CD4-positive, alpha-beta T cell treated with Interleukin-2 at 100 ng/mL for 4 hours (primary cell): ENCODE measurements at regions not wholly inside any gene's neighbourhood (a gene's known extent, or its start where the extent isn't known, plus 50 kb on each side); places are given as distances from the start of the nearest gene placed in this dataset.
"Not testable (repeated sequence)": the region's sequence is repeated elsewhere in the genome, so short reads cannot be mapped to it uniquely, and the experiment has no call there.

Experiments used
- DNase-seq: peaks from one replicate; pipeline ENCODE4 v3.0.0-alpha.2; 2020; ENCODE audit warnings: low spot score

DNA sequence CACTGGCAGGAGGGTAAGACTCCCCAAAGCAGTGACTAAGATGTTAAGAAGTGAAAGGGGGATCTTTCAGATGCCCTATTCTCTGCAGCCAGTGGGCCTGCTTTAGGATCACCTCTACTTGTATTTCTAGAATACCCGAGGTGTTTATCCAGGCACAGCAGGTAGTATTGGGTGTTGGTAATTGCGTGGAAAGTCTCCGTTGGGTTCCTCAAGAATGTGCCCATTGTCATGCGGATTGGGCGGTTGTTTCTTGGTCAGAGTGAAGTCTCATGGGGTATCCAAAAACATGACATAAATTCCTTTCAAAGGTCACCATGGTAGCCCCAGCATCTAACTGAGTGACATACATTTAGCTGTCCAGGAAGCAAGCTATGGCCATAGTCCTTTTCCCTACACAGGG lies 308.8 kb downstream of the RPIA start:
- DNase-seq, result no peak

DNA sequence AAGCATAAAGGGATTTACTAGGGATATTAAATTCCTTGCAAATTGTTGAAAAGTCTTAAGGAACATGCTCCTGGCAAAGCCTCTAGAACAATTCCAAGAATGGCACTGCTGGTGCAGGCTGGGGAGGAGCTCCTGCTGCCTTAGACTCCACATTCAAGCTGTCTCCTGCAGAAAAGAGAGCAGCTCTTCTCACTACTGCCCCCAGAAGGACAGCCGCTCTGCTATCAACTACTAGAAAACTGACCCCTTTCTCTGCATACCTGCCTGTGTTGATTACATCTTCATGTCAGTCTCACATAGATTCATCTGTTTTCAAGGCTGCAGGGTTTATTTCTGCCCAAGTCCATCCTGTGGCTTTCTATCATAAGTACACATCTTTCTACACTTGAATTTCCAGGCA lies 312.8 kb downstream of the RPIA start:
- DNase-seq, result not testable (repeated sequence)

DNA sequence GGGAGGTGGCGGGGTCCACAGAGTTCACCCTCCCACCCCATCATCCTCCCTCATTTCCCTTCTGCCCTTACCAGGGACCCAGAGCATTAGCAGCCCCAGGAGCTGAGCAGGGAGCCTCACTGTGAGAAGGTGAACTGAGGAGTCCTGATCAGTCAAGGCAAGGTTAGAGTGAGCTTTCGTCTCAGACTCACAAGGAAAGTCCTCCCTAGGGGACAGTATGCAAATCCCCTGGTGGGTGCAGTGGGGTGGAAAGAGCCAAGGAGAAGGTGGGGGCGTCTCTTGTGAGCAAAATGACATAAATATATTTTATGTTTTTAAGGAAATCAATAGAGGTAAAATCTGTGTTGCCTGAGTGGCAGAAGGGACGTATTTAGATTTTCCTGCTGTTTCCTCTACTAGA lies 329.1 kb downstream of the RPIA start:
- DNase-seq, result not testable (repeated sequence)

DNA sequence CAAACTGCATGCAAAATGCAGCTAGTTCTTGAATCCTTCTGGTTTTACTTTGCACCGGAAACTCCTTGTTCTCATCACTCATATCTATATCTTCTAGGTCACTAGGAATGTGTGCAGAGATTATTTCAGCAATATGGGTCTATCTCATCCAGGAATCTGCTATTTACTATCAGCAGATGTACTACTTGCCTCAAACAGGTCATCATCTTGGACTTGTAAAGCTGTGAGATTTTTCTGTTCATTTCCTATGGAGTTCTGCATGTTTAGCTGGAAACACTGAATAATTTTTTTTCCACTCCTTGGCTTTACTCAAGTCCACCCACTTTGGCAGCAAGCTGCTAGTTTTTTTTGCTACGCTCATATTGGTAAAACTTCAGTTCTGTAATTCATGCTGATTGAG lies 334.8 kb downstream of the RPIA start:
- not testable (repeated sequence) for DNase-seq

DNA sequence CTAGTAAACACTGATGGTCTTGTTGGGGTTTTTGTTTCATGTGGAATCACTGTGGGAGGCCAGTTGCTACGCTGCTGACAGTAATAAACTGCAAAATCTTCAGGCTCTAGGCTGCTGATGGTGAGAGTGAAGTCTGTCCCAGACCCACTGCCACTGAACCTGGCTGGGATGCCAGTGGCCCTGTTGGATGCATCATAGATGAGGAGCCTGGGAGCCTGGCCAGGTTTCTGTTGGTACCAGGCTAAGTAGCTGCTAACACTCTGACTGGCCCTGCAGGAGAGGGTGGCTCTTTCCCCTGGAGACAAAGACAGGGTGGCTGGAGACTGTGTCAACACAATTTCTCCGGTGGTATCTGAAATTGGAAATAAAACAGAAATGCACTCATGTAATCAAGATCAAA lies 335.6 kb downstream of the RPIA start:
- DNase-seq, result not testable (repeated sequence)

DNA sequence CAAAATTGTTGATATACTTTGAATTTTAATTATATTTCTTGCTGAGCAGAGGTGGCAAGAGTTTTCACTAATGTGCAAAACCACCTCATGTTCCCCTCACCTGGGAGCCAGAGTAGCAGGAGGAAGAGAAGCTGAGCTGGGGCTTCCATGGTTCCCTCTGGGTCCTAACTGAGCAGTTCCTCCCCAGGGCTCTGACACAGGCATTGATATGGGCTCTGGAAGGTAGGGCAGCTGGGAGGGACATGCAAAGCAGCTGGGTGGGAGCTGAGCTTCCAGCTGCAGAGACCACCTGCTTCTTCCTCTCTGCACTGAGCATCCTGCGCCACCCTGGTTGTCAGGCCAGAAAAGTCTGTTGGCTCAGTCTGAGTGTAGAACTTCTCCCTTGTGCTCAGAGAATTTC lies 336.1 kb downstream of the RPIA start:
- DNase-seq, result not testable (repeated sequence)

DNA sequence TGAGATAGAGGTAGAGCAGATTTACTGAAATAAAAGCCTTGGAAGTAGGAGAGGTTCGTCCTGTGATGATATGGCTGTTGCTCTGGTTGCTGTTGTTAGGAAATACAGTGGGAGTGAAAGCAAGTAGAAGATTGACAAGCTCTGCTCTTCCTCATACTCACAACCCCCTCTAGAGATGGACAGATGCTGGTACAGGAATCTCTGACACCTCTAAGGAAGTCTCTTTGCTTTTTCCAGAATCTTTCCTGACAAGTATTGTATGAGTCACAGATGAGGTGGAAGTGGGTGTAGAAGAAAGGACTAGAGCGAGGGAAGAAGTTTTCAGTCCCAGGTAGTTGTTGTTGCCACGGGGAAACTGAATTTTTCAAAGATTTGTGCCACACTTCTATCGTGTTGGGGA lies 337.8 kb downstream of the RPIA start:
- not testable (repeated sequence) for DNase-seq

DNA sequence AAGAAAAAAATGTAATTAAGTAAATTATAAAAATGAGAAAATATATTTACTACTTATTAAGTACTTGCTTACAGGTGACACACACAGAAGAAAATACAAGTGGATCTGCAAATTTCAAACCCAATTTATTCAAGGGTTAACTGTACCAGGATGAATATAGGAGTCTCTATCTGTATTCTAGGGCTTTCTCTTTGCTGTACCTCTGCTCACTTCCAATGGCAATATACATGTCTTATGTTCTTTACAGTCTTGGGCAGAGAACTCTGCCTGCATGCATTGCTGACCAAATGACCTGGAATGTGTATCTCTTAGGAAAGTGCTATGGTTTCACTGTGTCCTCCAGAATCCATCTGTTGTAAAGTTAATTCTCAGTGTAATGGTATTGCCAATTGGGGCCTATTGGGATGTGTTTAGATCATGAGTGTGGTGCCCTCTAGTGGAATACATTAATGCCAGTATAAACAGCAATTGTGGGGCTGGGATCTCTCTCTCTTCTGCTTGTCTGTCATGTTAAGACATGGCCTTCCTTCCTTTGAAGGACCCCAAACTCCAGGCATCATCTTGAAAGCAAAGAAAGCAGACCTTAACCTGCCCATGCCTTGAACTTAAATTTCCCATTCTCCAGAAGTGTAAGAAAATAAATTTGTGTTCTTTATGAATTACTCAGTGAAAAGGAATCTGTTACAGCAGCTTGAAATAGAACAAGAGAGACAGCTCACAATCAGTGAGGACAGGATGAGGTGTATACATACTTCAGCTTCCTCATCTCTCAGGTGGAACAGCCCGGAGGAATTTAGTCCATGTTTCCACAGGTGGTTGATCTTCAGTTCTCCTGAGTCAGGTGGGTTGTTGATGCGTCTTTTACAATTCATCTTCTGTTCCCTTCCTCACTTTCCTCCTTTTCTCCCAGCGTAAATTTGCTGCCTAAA lies 356.9 kb downstream of the RPIA start:
- DNase-seq, result peak; percentile 22

DNA sequence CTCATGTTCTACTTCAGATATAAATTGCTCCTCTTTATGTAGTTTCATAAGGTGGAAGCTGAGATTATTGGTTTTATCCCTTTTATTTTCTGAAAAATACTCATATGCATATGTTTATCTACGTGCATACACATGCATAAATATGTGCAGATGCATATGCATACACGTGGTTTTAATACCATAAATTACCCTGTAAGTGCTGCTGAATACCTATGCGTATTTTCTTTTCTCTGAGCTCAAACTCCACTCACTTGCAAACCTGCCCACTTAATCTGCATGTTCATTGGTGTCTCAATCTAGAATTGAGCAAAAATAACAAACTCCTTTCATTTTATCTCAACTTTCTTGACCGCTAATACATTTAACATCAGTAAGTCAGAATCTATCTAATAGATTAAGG lies 367.1 kb downstream of the RPIA start:
- DNase-seq, result not testable (repeated sequence)

DNA sequence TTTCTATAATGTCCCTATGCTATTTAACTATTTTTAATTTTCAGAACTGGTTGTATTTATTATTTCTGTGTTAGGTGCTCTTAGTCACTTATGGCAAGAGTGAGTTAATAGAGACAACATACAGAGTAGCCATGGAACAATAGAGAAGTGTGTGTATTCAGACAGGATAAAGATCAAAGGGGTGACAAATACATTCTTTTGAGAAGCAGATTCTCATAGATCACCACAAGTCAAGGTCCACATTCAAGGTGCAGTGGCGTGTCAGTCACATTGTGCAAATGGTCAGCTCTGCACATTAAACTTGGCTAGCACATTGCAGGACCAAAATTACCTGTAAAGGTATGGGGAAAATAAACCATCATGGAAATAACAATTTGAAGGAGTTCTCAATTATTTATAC lies 369.7 kb downstream of the RPIA start:
- DNase-seq, result not testable (repeated sequence)

DNA sequence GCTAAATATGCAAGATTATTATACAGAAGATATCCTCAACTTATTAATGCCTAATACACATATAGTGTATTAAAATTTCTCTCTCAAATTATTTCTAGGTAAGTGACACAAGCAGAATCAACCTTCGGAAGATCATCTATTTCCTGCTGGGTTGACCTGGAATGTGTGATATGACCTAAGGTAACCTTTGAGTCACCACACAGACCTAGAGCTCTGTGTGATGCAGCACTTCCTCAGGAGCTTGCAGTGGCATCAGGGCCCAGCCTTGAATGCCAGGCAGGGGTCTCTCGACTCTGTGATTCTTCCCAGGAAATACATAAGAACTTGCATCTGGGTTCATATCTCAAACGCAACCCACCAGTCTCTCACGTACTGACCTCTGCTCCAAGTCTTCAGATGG lies 385.3 kb downstream of the RPIA start:
- not testable (repeated sequence) for DNase-seq

DNA sequence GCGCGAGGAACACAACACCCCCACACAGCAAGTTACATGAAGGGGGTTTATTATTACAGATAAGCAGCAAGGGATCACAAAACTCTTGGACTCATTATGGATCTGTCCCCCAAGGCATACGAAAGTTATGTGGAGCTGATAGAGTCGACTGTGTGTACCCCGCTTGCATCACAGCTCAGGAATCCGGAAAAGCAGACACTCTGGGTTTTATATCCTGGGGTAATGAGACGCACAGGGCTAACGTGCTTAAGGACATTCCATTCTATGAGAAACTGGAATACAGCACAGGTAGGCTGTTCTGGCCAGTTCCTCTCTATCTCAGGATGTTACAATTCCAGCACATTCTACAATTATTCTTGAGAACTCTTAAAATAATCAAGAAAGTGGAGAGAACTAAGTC lies 401.4 kb downstream of the RPIA start:
- DNase-seq, result not testable (repeated sequence)

DNA sequence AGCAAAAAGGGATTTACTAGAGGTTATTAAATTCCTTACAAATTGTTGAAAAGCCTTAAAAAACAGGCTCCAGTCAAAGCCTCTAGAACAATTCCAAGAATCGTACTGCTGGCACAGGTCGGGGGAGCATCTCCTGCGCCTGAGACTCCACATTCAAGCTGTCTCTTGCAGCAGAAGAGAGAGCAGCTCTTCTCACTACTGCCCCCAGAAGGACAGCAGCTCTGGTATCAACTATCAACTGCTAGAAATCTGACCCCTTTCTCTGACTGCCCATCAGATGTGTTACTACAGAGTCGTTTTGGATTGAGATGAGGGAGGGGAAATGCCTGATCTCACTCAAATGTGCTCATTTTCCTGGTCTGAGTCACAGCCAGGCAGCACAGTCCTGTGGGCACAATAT lies 403.6 kb downstream of the RPIA start:
- DNase-seq, result not testable (repeated sequence)

DNA sequence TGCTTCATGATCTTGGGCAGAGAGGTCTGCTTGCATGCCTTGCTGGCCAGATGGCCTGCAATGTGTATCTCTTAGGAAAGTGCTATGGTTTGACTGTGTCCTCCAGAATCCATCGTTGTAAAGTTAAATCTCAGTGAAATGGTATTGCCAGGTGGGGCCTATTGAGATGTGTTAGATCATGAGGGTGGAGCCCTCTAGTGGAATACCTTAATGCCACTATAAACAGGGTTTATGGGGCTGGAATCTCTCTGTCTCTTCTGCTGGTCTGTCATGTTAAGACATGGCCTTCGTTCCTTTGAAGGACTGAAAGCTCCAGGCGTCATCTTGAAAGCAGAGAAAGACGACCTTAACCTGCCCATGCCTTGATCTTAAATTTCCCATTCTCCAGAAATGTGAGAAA lies 411.1 kb downstream of the RPIA start:
- not testable (repeated sequence) for DNase-seq

DNA sequence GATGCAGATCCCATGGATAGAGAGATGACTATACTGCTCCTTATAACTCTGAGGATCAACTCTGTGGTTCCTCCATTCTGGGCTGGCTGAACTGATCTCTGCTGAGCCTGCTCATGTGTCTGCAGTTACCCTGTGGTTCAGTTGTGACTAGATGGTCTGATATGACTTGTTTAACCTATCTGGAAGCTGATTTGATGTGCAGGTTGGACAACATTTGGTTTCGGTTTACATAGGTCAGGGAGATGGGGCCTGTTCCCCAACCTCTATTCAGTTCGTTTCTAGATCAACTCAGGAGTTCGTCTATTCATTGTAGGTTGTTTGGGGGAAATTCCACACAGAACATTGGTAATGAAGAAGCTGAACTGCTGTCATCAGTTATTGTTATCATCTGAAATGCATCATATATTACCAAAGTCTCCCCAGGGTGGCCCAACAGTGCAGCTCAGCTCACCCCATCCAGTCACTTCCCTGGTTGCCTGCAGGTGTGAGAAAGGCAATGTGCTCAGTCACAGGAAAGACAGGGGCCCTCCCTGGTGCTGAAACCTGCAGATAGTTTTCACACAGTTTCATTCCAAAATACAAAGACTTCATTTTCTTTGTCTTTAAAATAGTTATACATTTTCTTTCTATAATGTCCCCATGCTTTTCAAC lies 415.0 kb downstream of the RPIA start:
- not testable (repeated sequence) for DNase-seq

DNA sequence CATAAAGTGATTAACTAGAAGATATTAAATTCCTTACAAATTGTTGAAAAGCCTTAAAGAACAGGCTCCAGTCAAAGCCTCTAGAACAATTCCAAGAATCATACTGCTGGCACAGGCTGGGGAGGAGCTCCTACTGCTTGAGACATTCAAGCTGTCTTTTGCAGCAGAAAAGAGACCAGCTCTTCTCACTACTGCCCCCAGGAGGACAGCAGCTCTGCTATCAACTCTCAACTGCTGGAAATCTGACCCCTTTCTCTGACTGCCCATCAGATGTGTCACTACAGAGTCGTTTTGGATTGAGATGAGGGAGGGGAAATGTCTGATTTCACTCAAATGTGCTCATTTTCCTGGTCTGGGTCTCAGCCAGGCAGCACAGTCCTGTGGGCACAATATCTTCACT lies 421.0 kb downstream of the RPIA start:
- DNase-seq, result not testable (repeated sequence)

DNA sequence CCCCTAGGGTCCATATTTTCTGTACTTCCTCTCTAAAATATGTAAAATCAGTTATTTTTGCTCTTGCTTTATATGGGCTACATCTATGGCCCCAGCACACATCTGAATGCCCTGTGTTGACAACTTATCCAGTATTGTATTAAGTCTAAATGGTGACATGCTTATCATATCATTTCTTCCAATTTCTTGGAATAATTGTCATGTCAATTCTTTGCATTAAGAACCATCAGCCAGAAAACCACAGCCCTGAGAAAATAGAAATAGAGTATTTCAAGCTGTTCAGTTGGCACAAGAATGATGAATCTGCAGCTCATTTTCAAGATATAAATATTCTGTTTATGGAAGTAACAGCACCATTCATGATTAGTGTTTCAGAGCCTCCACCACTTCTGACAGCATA lies 421.8 kb downstream of the RPIA start:
- DNase-seq, result not testable (repeated sequence)

DNA sequence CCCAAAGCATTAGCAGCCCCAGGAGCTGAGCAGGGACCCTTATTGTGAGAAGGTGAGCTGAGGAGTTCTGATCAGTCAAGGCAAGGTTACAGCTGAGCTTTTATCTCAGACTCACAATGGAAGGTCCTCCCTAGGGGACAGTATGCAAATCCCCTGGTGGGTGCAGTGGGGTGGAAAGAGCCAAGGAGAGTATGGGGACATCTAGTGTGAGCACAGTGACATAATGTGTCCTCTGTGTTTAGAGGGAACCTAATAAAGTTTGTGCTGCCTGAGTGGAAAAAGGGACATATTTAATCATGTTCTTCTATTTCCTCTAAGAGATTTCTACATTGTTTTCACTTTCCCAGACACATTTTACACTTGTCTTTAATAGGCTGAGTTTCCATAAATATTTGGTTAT lies 438.0 kb downstream of the RPIA start:
- not testable (repeated sequence) for DNase-seq

DNA sequence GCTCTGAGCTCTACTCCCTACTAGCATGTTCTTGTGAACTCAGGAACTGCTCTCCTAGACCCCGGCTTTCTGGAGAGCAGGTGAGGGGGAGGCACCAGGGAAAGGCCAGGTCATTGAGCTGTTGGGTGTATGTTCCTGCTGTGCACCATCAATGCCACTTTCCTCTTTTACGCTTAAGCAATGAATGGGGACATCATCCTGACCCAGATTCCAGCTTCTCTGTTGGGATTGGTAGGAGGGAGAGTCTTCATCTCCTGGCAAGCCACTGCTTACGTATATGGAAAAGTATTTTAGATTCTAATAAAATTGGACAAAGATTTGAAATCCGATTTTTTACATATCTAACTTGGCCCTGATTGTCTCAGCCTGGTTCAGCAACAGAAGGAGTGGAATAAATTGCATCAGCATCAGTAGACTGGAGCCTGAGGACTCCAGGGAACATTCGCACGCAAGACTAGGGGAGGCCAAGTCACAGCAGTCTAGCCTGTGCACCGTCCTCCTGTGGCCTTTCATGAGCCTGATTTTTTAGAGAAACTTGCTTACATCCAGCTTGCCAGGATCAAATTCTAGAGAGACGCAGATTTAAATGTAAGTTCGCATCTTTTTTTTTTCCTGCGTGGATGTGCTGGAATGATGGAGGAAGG lies 439.3 kb downstream of the RPIA start:
- DNase-seq, result not testable (repeated sequence)

DNA sequence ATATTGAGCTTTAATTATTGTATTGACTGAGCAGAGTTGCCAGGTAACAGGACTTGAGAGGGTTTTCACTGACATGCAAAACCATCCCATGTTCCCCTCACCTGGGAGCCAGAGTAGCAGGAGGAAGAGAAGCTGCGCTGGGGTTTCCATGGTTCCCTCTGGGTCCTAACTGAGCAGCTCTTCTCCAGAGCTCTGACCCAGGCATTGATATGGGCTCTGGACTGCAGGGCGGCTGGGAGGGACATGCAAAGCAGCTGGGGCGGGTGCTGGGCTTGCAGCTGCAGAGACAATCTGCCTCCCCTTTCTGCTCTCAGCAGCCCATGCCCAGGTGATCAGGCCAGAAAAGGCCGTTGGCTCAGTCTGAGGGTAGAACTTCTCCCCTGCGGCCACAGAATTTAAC lies 451.5 kb downstream of the RPIA start:
- DNase-seq, result not testable (repeated sequence)

DNA sequence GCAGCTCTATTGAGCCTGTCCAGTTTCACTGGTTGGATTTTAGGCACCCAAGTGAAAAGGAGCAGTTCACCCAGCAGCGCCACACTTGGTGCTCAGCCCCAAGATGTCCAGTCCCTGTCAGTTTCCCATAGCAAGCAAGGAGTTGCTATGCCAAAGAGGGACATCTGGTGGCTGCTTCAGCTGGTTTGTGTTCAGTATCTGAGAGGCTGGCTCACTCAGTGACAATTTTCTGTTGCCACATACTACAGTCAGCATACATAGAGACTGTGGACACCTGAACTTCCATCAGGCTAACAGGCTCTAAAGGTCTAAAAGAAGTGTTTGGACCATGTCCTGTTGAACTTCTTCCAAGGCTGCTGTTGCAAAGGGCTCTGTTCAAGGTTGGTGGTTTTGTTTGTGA lies 453.9 kb downstream of the RPIA start:
- DNase-seq, result not testable (repeated sequence)

DNA sequence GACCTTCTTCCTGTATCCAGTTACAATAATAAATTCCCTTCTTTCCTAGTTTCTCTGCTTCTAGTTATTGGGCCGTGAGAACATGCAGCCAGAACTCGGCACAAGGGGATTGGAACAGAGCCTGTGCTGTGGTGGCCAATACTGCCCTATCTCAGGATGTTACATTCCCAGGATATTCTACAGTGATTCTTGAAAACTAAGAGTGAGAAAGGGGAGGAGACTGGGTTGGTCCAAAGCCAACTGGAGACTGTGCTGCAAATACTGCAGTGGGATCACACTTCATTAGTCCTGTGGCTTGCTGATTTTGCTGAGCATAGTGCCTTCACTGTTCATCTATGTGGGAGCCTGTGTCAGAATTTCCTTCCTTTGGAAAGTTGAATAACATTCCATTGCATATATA lies 456.8 kb downstream of the RPIA start:
- DNase-seq, result not testable (repeated sequence)

DNA sequence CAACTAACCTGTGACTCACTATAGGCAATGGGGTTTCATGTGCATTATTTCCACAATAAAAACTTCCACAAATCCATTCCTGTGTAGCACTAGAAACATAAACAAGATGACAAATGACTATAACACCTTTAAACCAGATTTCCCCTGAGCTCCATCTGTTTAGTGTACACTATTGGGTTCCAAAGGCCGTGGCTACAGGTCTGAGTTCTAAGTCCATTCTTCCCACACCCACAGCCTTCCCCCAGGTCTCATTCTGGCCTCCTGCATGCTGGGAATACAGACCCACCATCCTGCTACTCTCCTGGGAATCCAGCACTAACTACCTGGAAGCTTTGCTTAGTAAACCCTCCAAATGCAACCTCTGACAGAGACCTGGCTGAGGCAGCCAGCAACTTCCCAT lies 460.2 kb downstream of the RPIA start:
- not testable (repeated sequence) for DNase-seq
